ENCODE measurements at regions not wholly inside any gene's neighbourhood (a gene's known extent, or its start where the extent isn't known, plus 50 kb on each side); places are given as distances from the start of the nearest gene placed in this dataset.

DNA sequence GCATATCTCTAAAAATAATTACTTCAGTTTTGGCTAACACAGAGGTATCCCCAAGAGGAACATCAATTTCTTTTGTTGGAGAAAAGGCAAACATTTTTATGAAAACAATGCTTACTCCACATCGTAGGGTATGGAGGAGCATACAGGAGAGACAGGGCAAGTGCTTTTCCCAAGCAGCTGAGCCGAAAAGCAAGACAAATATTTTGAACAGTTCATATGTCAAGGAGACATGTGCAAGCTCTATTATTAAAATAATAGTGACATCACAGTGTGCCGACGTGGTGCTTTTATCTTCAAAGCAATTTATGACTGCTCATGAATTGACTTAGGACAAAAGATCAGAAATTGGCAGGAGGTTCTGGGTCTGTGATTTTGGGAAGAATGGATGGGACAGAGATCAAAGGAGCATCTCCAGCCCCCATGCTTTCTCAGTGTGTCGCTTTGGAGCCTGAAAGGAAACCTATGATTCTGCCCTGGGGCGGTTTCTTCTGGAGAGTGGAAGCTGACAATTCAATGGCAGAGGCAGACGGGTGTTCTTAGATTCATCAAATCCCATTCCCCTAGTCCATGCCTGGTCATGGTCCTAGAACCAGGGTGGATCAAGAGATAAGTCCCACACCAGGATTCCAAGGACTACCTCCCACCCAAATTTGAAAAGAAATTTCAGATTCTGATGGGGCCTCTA, 97.1 kb downstream of the JCAD start:
- in situ Hi-C loops (cut with HindIII; ENCODE audit: low sequenced_read_pairs) = loop anchor here (5.0 kb wide), 1 partner anchor 35 kb away; no protein-coding TSS in a partner anchor

DNA sequence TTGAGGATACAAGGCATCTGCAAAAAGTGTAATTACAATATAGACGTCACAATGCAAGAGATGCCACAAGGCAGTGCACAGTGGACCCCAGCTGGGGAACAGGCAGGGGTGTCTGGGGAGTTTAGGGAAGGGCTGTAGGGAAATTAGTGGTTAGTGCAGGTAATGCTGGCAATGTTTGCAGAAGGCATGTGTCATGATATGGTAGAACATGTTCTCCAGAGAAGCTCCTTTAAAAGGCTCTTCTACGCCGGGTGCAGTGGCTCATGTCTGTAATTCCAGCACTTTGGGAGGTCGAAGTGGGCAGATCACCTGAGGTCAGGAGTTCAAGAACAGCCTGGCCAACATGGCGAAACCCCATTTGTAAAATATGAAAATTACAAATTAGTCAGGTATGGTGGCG, 98.0 kb downstream of the JCAD start:
- in situ Hi-C loops (cut with HindIII; ENCODE audit: low sequenced_read_pairs) = loop anchor here (5.0 kb wide), 1 partner anchor 36 kb away; no protein-coding TSS in a partner anchor

DNA sequence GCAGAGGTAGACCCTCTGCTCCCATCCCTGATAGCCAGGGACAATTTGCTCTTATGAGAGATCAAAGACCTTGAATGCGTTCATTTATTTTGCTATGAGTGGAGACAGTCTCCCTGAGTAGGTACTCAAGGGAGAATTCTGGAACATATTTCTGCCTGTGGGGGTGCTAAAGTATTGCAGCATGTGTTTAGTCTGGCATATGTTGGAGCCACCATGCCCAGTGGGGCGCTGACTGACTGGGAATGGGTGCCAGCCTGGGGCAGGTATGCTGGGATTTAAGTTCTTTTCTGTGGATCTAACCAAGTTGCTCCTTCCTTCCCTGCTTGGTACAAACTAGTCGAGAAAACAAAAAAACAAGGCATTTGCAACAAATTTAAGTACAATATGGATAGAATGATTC, 99.1 kb downstream of the JCAD start:
- in situ Hi-C loops (cut with HindIII; ENCODE audit: low sequenced_read_pairs) = loop anchor here (5.0 kb wide), 1 partner anchor 37 kb away; no protein-coding TSS in a partner anchor

DNA sequence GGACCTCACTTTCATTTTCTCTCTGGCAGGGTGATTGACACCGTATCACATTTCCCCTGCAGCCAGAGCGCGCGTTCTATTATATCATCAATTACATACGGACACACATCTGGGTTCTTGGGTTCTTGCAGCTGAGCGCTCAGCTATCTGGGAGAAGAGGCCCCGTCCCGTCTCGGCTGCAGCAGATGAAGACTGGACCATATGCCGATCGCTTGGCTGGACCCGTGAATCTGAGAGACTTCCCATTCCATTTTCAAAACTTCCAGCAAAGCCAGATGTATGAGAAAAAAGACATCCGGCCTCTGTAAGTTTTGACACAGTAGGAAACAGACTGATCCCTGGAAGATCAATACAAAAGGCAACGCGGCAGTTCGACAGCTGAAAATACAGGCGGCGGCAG, 99.8 kb downstream of the JCAD start:
- in situ Hi-C loops (cut with HindIII; ENCODE audit: low sequenced_read_pairs) = no loop called here

DNA sequence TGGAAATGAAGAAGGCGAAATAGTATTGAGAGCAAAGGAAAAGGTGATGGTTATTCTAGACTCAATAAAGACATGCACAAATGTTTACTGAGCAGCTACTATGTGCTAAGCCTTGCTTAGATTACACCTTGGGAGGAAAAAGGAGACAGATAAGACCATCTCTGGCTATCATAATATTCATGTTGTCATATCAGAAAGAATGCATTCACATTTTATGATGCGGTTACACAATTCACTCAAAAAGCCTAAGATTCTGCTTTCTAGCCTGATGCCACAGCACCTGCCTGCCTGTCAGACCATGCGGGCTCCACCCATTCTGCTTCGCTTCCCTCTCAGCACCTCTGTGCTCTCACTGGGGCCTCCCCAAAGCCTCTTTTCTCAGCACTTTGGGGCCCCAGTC, 100.9 kb downstream of the JCAD start:
- in situ Hi-C loops (cut with HindIII; ENCODE audit: low sequenced_read_pairs) = no loop called here

DNA sequence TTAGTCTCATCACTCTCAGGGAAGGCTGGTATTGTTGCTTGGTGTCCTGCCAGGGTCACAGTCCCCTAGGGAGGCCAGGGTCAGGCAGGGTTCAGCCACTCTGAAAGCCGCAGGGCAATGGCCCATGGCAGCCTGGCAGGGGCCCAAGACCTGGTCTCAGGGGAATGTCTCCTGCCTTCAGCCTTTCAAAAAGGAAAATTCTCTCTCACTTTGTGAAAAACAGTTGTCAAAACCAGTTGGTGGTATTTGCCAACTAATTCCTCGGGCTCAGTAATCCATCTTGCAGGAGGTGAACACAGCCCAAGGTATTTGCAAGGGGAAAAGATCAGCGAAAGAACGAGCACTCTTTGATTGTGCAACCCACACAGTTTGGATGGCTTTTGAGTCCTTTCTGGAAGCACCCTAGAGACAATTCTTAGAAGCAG, 101.5 kb downstream of the JCAD start:
- in situ Hi-C loops (cut with HindIII; ENCODE audit: low sequenced_read_pairs) = no loop called here

DNA sequence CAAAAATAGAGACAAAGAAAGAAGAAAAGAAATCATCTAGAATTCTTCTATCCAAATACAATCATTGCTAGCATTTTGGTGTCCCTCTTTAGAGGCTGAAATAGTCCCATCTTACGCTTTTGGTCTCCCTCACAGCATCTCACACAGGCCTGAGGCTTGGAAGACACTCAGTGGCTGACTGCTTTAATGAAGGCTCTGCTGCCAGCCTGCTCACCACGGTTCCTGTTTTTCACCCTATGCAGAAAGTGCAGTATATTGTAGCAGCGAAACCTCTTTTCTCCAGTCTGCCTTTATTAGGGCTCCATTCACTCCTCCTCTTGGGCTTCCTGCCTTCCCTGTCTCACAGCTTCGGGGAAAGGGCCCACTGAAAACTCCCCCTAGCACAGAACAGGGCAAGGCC, 102.2 kb downstream of the JCAD start:
- in situ Hi-C loops (cut with HindIII; ENCODE audit: low sequenced_read_pairs) = no loop called here

DNA sequence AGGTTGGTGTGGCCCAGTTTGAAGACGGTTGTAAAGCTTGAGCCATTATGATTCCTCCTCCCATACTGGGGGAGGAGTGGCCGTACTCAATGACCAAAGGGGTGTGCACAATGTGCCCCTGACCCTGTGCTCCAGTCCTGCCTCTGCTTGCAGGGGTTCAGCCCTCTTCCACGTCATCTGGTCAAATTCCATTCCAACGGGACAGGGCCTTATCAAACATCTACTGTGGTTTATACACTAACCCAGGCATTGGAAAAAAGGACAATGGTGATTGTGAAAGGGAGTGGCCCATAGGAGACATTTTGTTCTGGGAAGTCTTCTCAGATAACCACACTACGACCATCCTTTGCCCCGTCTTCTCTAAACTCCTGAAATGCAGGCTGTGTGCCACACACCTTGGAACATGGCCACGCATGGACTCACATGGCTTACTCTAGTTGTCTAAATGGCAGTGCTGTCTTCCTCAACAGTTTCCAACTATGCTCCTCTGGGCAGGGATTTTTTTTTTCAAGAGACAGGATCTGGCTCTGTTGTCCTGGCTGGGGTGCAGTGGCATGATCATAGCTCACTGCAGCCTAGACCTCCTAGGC, 103.0 kb downstream of the JCAD start:
- in situ Hi-C loops (cut with HindIII; ENCODE audit: low sequenced_read_pairs) = no loop called here

DNA sequence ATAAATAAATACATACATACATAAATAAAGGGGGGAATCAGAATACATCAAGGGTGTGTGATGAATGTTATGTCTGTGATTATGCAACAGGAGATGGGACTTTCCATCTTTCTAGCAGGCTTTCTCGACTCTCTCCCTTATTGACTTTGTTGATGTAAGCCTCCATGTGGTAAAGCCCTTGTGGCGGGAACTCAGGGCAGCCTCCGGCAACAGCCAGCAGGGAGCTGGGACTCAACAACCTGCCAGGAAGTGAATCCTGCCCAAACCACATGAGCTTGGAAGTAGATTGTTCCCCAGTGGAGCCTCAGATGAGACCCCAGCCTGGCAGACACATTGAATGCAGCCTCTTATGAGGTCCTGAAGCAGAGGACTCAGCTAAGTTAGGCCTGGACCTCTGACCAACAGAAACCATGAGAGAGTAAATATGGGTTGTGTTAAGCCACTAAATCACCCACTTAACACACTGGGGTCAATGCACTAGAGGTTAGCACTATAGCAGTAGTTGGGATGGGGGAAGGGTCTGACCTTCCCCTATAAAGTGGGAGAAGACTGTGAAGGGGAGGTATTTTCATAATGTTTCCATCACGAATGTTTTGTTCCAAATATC, 104.0 kb downstream of the JCAD start:
- in situ Hi-C loops (cut with HindIII; ENCODE audit: low sequenced_read_pairs) = no loop called here

DNA sequence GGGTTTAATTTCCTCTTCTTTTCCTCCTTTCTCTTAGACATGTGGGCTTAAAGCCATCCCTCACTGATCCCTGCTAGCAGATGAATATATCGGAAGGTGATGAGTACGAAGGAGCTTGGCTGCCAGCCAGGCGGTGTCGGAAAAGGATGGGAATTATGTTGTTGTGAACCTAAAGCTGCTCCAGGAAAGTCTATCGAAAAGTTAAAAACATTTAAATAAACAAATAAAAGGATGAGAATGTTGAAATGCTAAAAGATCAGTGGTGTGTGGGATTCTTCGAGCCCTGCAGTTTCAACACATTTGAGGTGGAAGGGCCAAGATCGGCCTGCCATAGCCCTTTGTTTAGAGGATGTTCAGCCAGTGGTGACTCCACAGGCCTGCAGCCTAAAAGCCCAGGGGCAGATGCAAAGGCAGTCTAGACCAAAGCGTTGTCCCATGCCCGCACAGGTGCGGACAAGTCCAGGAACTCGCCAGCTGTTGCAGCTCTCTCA, 107.9 kb downstream of the JCAD start:
- in situ Hi-C loops (cut with HindIII; ENCODE audit: low sequenced_read_pairs) = no loop called here

DNA sequence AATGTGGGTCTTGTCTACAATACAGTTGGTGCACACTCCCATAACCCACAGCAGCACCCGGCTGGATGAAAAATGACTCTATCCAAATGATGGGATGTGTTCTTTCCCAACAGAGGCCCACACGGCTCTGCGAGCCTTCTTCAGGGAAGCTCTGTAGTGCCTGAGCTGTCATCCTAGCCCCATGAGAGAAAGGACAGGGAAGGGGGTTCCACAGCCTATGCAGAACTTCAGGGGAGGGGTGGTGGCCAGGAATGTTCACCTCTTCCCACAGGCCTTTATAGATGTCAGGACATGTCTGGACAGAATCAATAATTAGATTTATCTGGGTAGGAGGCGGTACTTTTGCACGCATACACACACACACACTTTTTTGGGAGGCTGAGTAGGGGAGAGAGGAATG, 109.0 kb downstream of the JCAD start:
- in situ Hi-C loops (cut with HindIII; ENCODE audit: low sequenced_read_pairs) = no loop called here

DNA sequence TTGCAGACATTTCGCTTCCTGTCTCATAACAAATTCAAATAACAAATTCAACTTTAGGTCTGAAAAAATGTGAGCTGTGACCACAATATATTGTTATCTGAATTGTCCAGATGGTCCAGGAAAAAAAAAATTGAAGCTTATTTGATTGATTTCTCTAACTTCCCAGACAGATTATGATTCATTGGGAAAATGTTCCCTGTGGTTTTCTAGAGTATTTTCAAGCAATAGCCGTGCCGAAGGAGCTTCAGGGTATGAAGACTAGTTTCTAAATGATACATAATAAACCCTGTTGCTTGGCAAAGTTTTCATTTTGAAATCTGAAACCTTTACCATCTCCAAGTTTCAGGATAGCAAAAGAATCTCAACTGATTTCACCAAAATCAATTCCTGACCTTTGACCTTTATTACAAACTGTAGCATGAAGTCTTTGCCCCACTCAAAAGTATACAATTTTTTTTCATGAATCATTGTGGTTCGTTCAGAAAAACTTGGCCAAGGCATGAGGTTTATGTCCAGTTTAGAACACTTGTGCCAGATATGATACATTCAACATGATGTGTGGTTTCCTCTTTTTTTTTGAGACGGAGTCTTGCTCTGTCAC, 109.9 kb downstream of the JCAD start:
- in situ Hi-C loops (cut with HindIII; ENCODE audit: low sequenced_read_pairs) = no loop called here

DNA sequence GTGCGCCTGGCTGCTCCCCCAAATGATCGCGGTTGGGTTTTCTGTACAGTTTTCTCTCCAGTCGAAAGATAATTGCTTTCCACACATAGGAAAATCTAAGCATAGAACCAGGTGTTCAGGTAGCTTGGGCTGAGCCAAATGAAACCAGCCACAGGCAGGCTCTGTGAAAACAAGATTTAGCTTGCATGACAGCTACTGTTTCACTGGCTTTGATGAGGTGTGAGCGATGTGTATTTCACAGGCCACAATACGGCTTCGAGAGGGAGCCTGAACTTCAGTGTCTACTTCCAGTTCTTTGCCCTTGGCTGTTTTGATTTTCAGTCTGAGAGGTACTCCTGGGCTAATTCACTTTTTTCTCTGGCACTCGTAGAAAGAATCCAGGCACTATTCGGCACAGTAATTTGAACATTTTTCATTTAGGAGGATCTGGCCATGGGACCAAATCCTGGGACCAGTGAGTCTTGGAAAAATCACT, 110.5 kb downstream of the JCAD start:
- in situ Hi-C loops (cut with HindIII; ENCODE audit: low sequenced_read_pairs) = no loop called here

DNA sequence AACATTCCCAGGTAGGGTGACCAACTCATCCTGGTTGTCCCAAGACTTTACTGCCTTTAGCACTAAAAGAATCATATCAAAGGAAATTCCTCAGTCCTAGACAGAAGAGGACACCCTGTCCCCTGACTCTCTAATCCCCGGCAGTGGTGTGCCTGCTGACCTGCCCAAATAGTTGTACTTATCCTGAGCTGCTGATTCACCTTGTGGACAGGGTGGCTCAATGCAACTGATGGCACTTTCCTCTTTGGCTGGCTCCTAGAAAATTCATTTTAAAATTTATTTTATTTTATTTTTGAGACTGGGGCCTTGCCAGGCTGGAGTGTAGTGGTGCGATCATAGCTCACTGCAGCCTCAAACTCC, 111.7 kb downstream of the JCAD start:
- in situ Hi-C loops (cut with HindIII; ENCODE audit: low sequenced_read_pairs) = no loop called here

DNA sequence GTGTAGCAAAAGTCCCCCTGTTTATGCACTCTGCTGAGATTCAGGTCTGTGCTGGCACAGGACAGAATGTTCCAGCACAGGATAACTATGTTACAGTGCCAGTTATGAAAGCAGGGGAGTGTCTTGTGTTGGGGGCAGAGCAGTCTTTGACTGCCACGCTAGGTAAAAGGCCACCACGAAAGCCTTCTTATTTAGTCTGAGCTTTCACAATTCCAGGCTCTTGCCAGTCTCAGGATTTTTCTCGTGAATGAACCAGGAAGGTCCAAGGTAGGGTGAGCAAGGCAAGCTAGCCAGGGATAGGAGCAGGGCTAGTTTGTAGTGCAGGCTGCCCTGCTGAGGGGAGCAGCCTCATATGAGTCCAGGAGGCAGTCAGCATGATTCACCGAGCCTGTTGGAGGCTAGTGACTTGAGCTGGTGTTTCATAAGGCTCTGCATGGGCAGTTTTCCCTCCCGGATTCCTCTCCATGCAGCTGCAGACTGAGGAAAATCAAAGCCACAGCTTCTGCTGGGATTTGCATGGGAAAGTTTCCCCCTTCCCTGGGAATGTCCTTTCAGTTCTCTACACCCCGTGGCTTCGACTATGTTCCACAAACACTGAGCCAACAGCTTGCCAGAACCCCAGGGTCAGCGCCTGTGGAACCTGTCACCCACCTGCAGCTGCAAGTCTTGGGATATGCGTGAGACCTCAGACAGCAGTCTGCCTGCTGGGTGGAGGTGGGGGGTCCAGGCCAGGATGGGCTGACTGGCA, 112.3 kb downstream of the JCAD start:
- in situ Hi-C loops (cut with HindIII; ENCODE audit: low sequenced_read_pairs) = no loop called here

DNA sequence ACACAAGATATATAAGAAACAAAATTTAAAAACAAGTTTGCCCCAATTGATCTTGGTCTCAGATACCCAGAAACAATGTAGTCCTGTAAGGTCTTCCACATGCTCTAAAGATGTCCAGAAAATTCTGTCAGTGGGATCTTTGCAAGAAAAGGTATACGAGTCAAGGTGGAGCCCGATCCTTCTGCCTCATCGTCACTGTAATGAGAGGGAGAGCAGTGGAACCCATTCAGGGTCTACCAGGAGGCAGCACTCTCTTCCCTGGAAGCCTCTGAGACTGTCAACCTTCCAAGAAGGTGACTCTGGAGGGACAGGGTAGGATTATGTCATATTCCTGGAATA, 112.8 kb downstream of the JCAD start:
- in situ Hi-C loops (cut with HindIII; ENCODE audit: low sequenced_read_pairs) = no loop called here

DNA sequence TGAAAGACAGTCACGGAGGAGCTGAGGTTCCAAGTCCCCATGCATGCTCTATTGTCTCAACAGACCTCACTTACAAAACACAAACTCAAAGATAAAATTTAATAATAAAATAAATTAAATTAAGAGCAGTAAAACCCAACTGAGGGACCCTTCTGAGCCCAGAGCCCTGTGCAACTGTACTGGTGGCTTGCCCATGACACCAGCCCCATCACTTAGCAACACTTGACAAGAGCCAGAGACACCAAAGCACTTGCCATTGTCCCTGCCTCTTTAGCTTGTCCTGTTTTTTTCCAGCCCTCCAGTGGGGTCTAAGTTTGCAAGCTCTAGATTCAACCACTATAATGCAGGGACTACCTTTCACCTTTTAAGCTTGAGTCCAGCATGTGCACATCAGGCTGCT, 117.9 kb downstream of the JCAD start:
- in situ Hi-C loops (cut with HindIII; ENCODE audit: low sequenced_read_pairs) = no loop called here

DNA sequence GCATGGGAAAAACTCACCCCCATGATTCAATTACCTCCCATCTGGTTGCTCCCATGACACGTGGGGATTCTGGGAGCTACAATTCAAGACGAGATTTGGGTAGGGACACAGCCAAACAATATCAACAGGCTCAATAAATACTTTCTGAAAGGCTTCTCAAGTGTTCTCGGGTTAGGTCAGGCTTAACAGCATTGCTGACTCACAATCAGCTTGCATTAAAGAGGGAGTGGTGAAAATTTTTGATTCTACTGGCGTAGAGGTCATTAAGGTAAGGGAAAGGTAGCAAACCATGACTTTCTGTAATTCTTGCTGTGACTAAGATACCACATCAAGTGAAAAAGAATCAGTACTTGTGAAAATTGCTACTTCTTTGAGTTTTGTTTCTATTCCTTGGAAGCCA, 126.4 kb downstream of the JCAD start:
- in situ Hi-C loops (cut with HindIII; ENCODE audit: low sequenced_read_pairs) = no loop called here

DNA sequence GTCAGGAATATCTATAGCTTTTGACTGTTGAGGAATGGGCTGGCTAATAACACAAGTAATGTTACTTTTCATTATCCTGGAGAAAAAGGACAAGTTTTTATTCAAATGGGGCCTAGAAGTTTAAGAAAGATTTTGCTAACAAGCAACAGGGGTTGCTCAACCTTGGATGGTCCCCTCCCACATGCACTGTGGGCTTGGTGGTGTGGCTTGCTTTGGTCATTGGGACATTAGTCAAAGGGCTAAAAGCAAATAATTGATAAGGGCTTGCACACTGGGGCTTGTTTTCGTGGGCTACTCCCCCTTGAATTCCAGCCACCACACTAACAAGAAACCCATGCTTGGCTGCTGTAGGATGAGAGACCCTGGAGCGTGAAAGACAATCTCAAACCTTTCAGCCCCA, 127.6 kb downstream of the JCAD start:
- in situ Hi-C loops (cut with HindIII; ENCODE audit: low sequenced_read_pairs) = no loop called here

DNA sequence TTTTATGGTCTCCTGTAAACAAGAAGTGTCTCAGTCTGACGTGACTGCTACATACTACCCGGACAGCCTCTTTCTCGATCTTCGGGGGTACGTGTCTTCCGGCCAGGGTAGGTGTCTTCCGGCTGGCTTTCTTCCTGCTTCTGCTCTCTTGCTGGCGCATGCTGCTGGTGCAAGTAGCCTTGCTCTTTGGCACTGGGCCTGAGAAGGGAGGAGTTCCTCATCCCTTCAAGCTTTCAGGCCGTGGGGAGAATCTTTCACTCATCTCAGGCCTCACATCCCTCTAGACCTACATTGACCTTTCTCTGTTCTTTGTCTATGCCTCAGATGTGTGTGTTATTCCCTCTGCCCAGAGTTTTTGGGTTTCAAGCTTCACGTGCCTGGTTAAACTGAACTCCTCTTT, 130.4 kb downstream of the JCAD start:
- in situ Hi-C loops (cut with HindIII; ENCODE audit: low sequenced_read_pairs) = no loop called here

DNA sequence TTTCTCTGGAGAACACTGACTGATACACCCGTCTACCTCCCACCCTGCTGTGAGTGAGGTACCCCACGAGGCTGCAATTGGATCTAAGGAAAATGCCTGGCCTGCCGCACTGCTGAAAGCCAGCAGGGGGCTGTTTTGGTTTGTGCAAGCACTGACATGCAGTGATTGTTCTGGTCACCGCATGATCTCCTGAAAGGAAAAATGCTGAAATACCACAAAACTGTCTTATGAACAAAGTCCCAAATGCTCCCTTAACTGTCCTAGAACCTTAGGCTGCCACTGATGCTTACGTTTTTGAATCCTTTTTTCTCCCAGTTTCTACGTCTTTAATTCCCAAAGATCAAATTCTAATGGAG, 132.7 kb downstream of the JCAD start:
- in situ Hi-C loops (cut with HindIII; ENCODE audit: low sequenced_read_pairs) = no loop called here

Data from endothelial cell of hepatic sinusoid (primary cell).